GM18498 (cell line): ENCODE measurements at regions not wholly inside any gene's neighbourhood (a gene's known extent, or its start where the extent isn't known, plus 50 kb on each side); places are given as distances from the start of the nearest gene placed in this dataset.

Experiments used
- ATAC-seq: cut with Tn5 transposase; IDR thresholded peaks from one replicate; pipeline ENCODE4 v1.9.1; 2021; ENCODE audit warnings: mild to moderate bottlenecking, moderate library complexity; ENCODE audit not compliant: unreplicated experiment

- ATAC-seq, result no peak
Measured at GRCh38 chrX:20884565-20884964, 489.7 kb upstream of the CNKSR2 start.

GRCh38 chrX:20863649-20864048, 510.6 kb upstream of the CNKSR2 start:
- no peak for ATAC-seq

GRCh38 chrX:20861113-20861512, 513.1 kb upstream of the CNKSR2 start:
- no peak for ATAC-seq

GRCh38 chrX:20857746-20858145, 516.5 kb upstream of the CNKSR2 start:
- ATAC-seq, result no peak

- ATAC-seq, result no peak
Measured at GRCh38 chrX:20838477-20838876, 535.7 kb upstream of the CNKSR2 start.

GRCh38 chrX:20829665-20830491, 544.3 kb upstream of the CNKSR2 start:
- no peak for ATAC-seq

- ATAC-seq, result no peak
Measured at GRCh38 chrX:20825984-20826383, 548.2 kb upstream of the CNKSR2 start.

- no peak for ATAC-seq
Measured at GRCh38 chrX:20803971-20804370, 537.3 kb upstream of the RPS6KA3 start.

GRCh38 chrX:20802036-20802435, 535.3 kb upstream of the RPS6KA3 start:
- no peak for ATAC-seq

- ATAC-seq, result no peak
Measured at GRCh38 chrX:20796450-20796849, 529.7 kb upstream of the RPS6KA3 start.

- no peak for ATAC-seq
Measured at GRCh38 chrX:20789103-20789502, 522.4 kb upstream of the RPS6KA3 start.

- ATAC-seq, result no peak
Measured at GRCh38 chrX:20767346-20767745, 500.6 kb upstream of the RPS6KA3 start.

GRCh38 chrX:20756585-20756984, 489.9 kb upstream of the RPS6KA3 start:
- ATAC-seq, result no peak

- ATAC-seq, result no peak
Measured at GRCh38 chrX:20753076-20753475, 486.4 kb upstream of the RPS6KA3 start.

GRCh38 chrX:20746690-20747089, 480.0 kb upstream of the RPS6KA3 start:
- no peak for ATAC-seq

- ATAC-seq, result no peak
Measured at GRCh38 chrX:20743046-20743445, 476.3 kb upstream of the RPS6KA3 start.

- ATAC-seq, result no peak
Measured at GRCh38 chrX:20742106-20742505, 475.4 kb upstream of the RPS6KA3 start.

GRCh38 chrX:20740443-20740842, 473.7 kb upstream of the RPS6KA3 start:
- no peak for ATAC-seq

GRCh38 chrX:20739038-20739745, 472.5 kb upstream of the RPS6KA3 start:
- no peak for ATAC-seq

- ATAC-seq, result no peak
Measured at GRCh38 chrX:20729416-20729815, 462.7 kb upstream of the RPS6KA3 start.

- ATAC-seq, result no peak
Measured at GRCh38 chrX:20727447-20727846, 460.7 kb upstream of the RPS6KA3 start.

GRCh38 chrX:20720954-20721626, 454.4 kb upstream of the RPS6KA3 start:
- no peak for ATAC-seq
